LoVo (cell line): ENCODE measurements at regions not wholly inside any gene's neighbourhood (a gene's known extent, or its start where the extent isn't known, plus 50 kb on each side); places are given as distances from the start of the nearest gene placed in this dataset.

Source experiments
- DNase-seq: peaks from one replicate; pipeline ENCODE4 v3.0.0-alpha.2; 2016; ENCODE audit warnings: low spot score

DNA sequence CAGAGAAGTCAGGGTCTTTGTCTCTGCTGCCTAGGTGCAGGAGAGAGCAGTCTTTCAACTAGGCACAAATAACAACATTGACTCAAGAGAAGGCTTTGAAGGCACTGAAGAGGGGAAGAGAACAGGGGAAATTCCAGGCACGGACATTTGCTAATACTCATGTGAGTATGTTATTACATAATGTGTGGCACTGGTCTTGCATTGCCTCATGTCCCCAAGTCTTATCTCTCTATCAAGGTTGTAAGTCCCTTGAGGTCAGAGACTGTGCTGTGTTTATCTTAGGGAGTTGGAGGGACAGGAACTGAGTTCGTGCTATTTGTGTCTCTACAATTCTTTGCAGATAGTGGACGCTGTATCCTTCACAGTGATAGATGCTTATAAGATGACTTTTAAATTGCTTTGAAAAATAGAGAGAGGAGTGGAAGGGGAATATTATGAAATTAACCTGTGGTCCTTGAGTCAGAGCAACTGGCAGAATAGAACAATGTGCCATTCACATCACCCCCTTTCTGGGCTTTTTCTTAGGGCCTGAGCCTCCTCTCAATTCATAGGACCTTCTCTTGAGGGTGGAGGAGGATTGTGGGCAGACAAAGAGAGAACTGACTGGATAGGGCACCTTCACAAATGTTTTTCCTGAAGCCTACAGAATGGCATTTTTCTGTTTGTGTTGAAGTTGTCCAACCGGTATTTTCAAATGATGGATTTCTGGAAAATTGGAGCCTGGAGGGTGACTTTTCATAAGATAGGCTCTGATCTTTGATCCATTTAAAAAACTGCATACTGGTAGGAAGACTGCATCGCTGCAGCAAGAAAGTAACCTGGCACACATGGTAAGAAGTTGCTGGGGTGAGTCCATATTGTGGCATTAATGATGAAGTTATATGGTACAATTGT, 96.6 kb upstream of the CXCR4 start:
- DNase-seq, result no peak

- no peak for DNase-seq
Observed at GRCh38 chr2:136213836-136214235, 95.9 kb upstream of the CXCR4 start.

- no peak for DNase-seq
Observed at GRCh38 chr2:136212426-136213378, 94.8 kb upstream of the CXCR4 start.

GRCh38 chr2:136211701-136212100, 93.8 kb upstream of the CXCR4 start:
- no peak for DNase-seq

- no peak for DNase-seq
Observed at GRCh38 chr2:136210822-136211221, 92.9 kb upstream of the CXCR4 start.

GRCh38 chr2:136210455-136210805, 92.5 kb upstream of the CXCR4 start:
- DNase-seq, result no peak

DNA sequence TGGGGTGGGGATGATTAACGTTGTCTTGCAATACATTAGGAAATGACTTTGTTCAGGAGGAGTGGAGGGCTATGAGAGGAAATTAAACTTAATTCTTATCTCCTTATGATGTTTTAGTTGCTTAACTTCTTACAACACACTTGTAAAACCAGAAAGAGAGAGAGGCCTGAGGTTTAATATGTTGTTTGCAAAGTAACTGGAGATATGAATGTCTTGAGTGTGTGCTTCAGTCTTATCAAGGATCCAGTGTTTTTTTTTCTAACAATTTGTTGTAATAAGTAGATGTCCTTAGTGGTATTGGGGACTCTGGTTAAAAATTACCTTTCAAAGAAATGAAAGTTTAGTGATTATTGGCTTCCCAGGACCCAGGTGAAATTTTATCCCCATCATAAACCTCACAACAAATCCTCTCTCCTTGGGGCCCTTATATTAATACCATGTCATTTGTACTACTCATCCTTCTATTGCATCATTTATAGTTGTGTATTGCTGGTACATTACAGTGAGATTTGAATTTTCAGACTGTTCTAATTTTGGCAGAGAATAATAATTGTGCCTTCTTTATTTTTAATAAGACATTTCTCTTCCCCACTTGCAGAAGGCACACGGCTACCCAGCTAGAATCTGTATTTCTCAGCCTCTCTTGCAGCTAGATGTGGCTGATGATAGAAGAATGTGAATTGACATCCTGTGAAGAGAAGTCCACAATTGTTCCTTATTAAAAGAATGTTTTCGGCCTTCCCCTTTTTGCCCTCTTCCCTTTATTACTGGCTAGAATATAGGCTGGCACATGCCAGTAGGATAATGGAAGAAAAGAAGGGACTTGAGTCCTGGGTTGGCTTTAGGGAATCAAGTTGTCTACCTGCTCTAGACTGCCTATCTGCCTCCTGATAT, 91.9 kb upstream of the CXCR4 start:
- no peak for DNase-seq

GRCh38 chr2:136208682-136209420, 90.9 kb upstream of the CXCR4 start:
- DNase-seq, result no peak

GRCh38 chr2:136207665-136208064, 89.7 kb upstream of the CXCR4 start:
- DNase-seq, result no peak

- DNase-seq, result no peak
Observed at GRCh38 chr2:136207030-136207623, 89.2 kb upstream of the CXCR4 start.

DNA sequence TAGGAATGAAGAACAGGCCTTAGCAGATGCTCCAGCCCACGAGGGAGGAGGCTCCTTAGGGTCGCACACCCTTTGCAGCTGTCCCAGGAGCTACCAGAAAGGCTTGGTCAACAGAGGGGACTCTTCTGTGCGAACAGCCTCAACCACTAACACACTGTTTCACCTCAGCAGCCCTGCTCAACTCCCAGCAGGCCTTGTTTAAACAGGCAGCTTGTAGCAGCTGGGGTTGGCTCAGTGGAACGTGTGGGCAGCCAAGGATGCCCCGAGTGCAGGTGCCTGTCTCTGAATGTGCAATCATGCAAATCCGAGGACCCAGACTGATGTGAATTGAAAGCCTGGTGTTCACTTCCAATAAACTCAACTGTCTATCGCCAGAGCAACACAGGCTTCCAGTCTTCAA, 88.7 kb upstream of the CXCR4 start:
- DNase-seq, result no peak

DNA sequence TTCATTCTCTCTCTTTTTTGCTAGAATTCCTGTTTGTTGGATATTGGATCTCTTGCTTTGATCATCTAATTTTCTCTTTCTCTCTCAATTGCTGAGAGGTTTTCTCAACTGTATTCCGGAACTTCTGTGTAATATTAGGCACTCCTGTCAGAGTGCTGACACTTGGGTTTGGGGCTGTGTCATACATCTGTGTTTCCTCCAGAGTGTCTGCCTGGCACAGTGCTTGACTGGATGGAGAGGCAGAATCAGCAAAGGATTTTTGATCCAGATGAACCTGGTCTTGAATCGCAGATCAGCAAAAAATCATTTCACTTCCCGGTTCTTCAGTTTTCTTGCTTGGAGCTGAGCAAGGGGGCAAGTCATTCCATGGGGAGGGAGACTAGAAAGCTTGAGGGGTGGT, 87.7 kb upstream of the CXCR4 start:
- DNase-seq, result no peak

GRCh38 chr2:136204971-136205370, 87.0 kb upstream of the CXCR4 start:
- DNase-seq, result no peak

- no peak for DNase-seq
Observed at GRCh38 chr2:136195226-136195625, 77.3 kb upstream of the CXCR4 start.

- no peak for DNase-seq
Observed at GRCh38 chr2:136191041-136191440, 73.1 kb upstream of the CXCR4 start.

- DNase-seq, result no peak
Observed at GRCh38 chr2:136189221-136189782, 71.4 kb upstream of the CXCR4 start.

- DNase-seq, result no peak
Observed at GRCh38 chr2:136188086-136188485, 70.1 kb upstream of the CXCR4 start.

DNA sequence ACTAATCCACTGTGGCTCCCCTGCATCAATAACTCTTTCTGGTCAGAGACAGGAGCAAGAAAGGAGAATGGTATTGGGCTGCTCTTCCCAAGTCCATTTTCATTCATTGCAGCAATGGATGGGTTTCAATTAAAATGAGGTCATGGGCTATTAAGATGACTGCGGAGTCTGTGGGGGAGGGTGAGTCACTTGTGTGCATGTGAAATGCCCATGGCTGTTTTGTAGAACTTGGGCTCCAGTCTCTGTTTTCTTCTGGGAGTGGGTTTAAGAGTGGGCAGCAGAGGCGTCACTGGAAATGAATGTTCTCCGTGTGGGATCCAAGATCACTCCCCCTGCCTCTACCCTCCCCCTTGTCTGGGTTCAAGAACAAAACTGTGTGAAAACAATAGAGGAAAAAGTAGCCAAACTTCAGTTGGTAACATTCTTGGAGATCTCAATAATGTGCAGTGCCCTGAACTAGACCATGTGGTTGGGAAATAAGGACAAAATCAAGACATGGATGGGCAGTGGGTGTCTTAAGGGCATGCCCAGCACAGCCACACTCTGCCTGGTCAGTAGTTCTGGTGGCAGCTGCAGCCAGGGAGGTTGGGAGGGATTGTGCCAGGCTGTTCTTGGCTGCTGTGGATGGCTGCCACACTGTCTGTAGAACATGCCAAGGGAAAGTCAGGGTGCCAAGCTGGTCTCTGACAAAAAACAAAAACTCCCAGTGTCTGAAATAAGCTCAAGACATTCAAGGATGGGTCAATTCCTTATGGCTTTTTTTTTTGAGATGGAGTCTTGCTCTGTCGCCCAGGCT, 68.2 kb upstream of the CXCR4 start:
- no peak for DNase-seq

DNA sequence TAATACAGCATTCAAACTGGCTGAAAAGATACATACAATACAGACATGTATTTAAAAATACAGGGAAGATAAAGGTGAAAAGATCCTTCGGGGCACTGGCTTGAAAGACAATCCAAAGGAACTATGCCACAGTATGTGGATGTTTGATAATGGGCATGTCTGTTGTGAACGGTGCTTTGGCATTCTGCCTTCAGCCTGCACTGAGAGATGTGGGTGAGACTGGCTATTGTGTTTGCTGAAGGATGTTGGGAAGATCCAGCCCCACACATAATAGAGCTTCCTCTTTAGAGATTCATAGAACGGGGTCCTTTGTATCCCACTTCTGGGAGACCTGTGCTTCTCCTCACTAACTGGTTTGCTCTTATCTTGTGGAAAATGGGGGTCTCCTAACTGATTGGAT, 65.1 kb upstream of the CXCR4 start:
- DNase-seq, result no peak

- no peak for DNase-seq
Observed at GRCh38 chr2:136182315-136182714, 64.4 kb upstream of the CXCR4 start.
